HUES6 (cell line): ENCODE measurements at regions not wholly inside any gene's neighbourhood (a gene's known extent, or its start where the extent isn't known, plus 50 kb on each side); places are given as distances from the start of the nearest gene placed in this dataset.

ENCODE experiments used
- H3K27ac ChIP-seq: 2 replicates; pipeline ENCODE4 v1.7.0; 2013; ENCODE audit warnings: low read depth, mild to moderate bottlenecking, low read length, inconsistent platforms
- H3K27me3 ChIP-seq: 2 replicates; pipeline ENCODE4 v1.6.1; 2013; ENCODE audit warnings: low read length; ENCODE audit not compliant: control insufficient read depth, insufficient read depth
- H3K36me3 ChIP-seq: 2 replicates; pipeline ENCODE4 v1.6.1; 2013; ENCODE audit warnings: low read length; ENCODE audit not compliant: control insufficient read depth, insufficient read depth
- H3K4me1 ChIP-seq: 2 replicates; pipeline ENCODE4 v1.6.1; 2013; ENCODE audit warnings: low read length; ENCODE audit not compliant: control insufficient read depth, insufficient read depth
- H3K4me3 ChIP-seq: 2 replicates; pipeline ENCODE4 v1.5.1; 2013; ENCODE audit warnings: low read depth, low read length
- H3K9ac ChIP-seq: one replicate; pipeline ENCODE4 v1.6.1; 2013; ENCODE audit warnings: mild to moderate bottlenecking, low read length
- H3K9me3 ChIP-seq: 2 replicates; pipeline ENCODE4 v1.6.1; 2013; ENCODE audit warnings: low read depth, low read length; ENCODE audit not compliant: control insufficient read depth, insufficient read depth

- Histone ChIP-seq H3K27ac (no peak overlapping the region), H3K9me3 (peaks cover 33% of the 10 kb centered on the region), H3K4me1 (no peaks in the 10 kb centered on the region), H3K9ac (no peak overlapping the region), H3K4me3 (no peak overlapping the region), H3K27me3 (peaks cover 5% of the 10 kb centered on the region), H3K36me3 (no peaks in the 10 kb centered on the region)
Observed at GRCh38 chr5:175765858-175766257, 105.5 kb upstream of the CPLX2 start.

GRCh38 chr5:175766963-175767362 is 104.4 kb upstream of the CPLX2 start:
- Histone ChIP-seq H3K9ac (no peak overlapping the region), H3K9me3 (peaks cover 27% of the 10 kb centered on the region), H3K27ac (no peak overlapping the region), H3K4me1 (no peaks in the 10 kb centered on the region), H3K4me3 (no peak overlapping the region), H3K27me3 (peaks cover 15% of the 10 kb centered on the region), H3K36me3 (no peaks in the 10 kb centered on the region)

GRCh38 chr5:175772747-175773533 is 98.4 kb upstream of the CPLX2 start:
- Histone ChIP-seq H3K27me3 (peaks cover 46% of the 10 kb centered on the region), H3K36me3 (no peaks in the 10 kb centered on the region), H3K27ac (no peak overlapping the region), H3K9ac (peak overlapping the region; percentile 12), H3K9me3 (peaks cover 2% of the 10 kb centered on the region; the same call in 1 of the 2 replicates), H3K4me1 (peaks cover 14% of the 10 kb centered on the region), H3K4me3 (peak overlapping the region; percentile 57)

- Histone ChIP-seq H3K9ac (peak overlapping the region; percentile 1), H3K27ac (no peak overlapping the region), H3K4me1 (peaks cover 14% of the 10 kb centered on the region), H3K9me3 (no peaks in the 10 kb centered on the region), H3K4me3 (peak overlapping the region; percentile 57), H3K36me3 (no peaks in the 10 kb centered on the region), H3K27me3 (peaks cover 46% of the 10 kb centered on the region)
Observed at GRCh38 chr5:175773534-175774070, 97.8 kb upstream of the CPLX2 start.

GRCh38 chr5:175775416-175775815 is 96.0 kb upstream of the CPLX2 start:
- Histone ChIP-seq H3K4me1 (peaks cover 14% of the 10 kb centered on the region), H3K27ac (no peak overlapping the region), H3K9ac (no peak overlapping the region), H3K27me3 (peaks cover 44% of the 10 kb centered on the region), H3K4me3 (no peak overlapping the region), H3K9me3 (no peaks in the 10 kb centered on the region), H3K36me3 (no peaks in the 10 kb centered on the region)

GRCh38 chr5:175778951-175779503 is 92.4 kb upstream of the CPLX2 start:
- H3K9ac ChIP-seq = no peak overlapping the region
- H3K27me3 ChIP-seq = peaks cover 11% of the 10 kb centered on the region
- no peaks in the 10 kb centered on the region for H3K36me3 ChIP-seq
- H3K4me1 ChIP-seq = peaks cover 1% of the 10 kb centered on the region; the same call in 1 of the 2 replicates
- no peaks in the 10 kb centered on the region for H3K9me3 ChIP-seq
- no peak overlapping the region for H3K27ac ChIP-seq
- no peak overlapping the region for H3K4me3 ChIP-seq

GRCh38 chr5:175783739-175784138 is 87.6 kb upstream of the CPLX2 start:
- H3K9me3 ChIP-seq = no peaks in the 10 kb centered on the region
- no peaks in the 10 kb centered on the region for H3K4me1 ChIP-seq
- H3K4me3 ChIP-seq = no peak overlapping the region
- H3K36me3 ChIP-seq = no peaks in the 10 kb centered on the region
- peaks cover 21% of the 10 kb centered on the region for H3K27me3 ChIP-seq
- H3K9ac ChIP-seq = no peak overlapping the region
- no peak overlapping the region for H3K27ac ChIP-seq

GRCh38 chr5:175784230-175784629 is 87.1 kb upstream of the CPLX2 start:
- H3K9me3 ChIP-seq = no peaks in the 10 kb centered on the region
- H3K27me3 ChIP-seq = peaks cover 21% of the 10 kb centered on the region
- no peak overlapping the region for H3K27ac ChIP-seq
- H3K4me3 ChIP-seq = no peak overlapping the region
- H3K9ac ChIP-seq = no peak overlapping the region
- H3K36me3 ChIP-seq = no peaks in the 10 kb centered on the region
- H3K4me1 ChIP-seq = no peaks in the 10 kb centered on the region

- H3K27ac ChIP-seq = no peak overlapping the region
- no peak overlapping the region for H3K9ac ChIP-seq
- peaks cover 21% of the 10 kb centered on the region for H3K27me3 ChIP-seq
- no peaks in the 10 kb centered on the region for H3K9me3 ChIP-seq
- no peaks in the 10 kb centered on the region for H3K36me3 ChIP-seq
- no peak overlapping the region for H3K4me3 ChIP-seq
- H3K4me1 ChIP-seq = no peaks in the 10 kb centered on the region
Observed at GRCh38 chr5:175785681-175786080, 85.7 kb upstream of the CPLX2 start.

- Histone ChIP-seq H3K9me3 (no peaks in the 10 kb centered on the region), H3K36me3 (no peaks in the 10 kb centered on the region)
Observed at GRCh38 chr5:175788155-175788787, 83.1 kb upstream of the CPLX2 start.

GRCh38 chr5:175789670-175790069 is 81.7 kb upstream of the CPLX2 start:
- no peak overlapping the region for H3K4me3 ChIP-seq
- no peaks in the 10 kb centered on the region for H3K9me3 ChIP-seq
- H3K27me3 ChIP-seq = peaks cover 33% of the 10 kb centered on the region
- no peaks in the 10 kb centered on the region for H3K4me1 ChIP-seq
- no peak overlapping the region for H3K9ac ChIP-seq
- no peak overlapping the region for H3K27ac ChIP-seq
- no peaks in the 10 kb centered on the region for H3K36me3 ChIP-seq

More at GRCh38 chr5:175788155-175788787, 83.1 kb upstream of the CPLX2 start:
- no peaks in the 10 kb centered on the region for H3K4me1 ChIP-seq
- peaks cover 25% of the 10 kb centered on the region for H3K27me3 ChIP-seq
- no peak overlapping the region for H3K4me3 ChIP-seq
- H3K27ac ChIP-seq = no peak overlapping the region
- H3K9ac ChIP-seq = no peak overlapping the region
